ENCODE measurements at regions not wholly inside any gene's neighbourhood (a gene's known extent, or its start where the extent isn't known, plus 50 kb on each side); places are given as distances from the start of the nearest gene placed in this dataset.

DNA sequence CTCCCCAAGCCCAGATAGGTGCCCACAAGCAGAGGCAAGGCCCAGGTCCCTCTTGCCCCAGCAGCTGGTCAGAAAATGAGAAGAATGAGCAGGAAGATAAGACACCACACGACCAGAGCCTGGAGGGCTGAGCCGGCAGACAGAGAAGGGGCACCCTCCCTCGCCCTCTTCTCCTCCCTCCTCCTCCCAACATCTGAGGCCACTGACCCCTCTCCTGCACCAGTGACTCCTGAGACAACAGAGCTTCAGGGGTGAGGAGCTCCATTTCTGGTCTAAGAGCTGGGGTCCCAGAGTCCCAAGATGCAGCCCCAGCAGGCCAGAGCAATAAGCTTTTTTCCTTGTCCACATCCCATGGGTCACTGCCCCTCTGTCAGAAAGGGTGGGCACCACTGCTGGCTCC, 159.2 kb downstream of the TRIM29 start:
- TF ChIP-seq EZH2phosphoT487 (IDR thresholded peaks at IDR 0.05; ENCODE audit: borderline replicate concordance, low read length): no peak
- TF ChIP-seq, protein P1, sequence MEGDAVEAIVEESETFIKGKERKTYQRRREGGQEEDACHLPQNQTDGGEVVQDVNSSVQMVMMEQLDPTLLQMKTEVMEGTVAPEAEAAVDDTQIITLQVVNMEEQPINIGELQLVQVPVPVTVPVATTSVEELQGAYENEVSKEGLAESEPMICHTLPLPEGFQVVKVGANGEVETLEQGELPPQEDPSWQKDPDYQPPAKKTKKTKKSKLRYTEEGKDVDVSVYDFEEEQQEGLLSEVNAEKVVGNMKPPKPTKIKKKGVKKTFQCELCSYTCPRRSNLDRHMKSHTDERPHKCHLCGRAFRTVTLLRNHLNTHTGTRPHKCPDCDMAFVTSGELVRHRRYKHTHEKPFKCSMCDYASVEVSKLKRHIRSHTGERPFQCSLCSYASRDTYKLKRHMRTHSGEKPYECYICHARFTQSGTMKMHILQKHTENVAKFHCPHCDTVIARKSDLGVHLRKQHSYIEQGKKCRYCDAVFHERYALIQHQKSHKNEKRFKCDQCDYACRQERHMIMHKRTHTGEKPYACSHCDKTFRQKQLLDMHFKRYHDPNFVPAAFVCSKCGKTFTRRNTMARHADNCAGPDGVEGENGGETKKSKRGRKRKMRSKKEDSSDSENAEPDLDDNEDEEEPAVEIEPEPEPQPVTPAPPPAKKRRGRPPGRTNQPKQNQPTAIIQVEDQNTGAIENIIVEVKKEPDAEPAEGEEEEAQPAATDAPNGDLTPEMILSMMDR (IDR thresholded peaks at IDR 0.05; ENCODE audit: low read depth, low read length, poor library complexity, severe bottlenecking): no peak
- no peaks in the 10 kb centered on the region for H3F3A ChIP-seq (ENCODE audit: control insufficient read depth, insufficient read depth)
- no peak overlapping the region for H3K27ac ChIP-seq (ENCODE audit: low read depth, low read length)
- no peaks in the 10 kb centered on the region for H3K36me3 ChIP-seq (ENCODE audit: control insufficient read depth, low read length)
- no peaks in the 10 kb centered on the region; the same call in 1 of the 2 replicates for H3K27me3 ChIP-seq (ENCODE audit: control insufficient read depth, low read length)
- no peaks in the 10 kb centered on the region for H3K9me2 ChIP-seq (replicated peaks; ENCODE audit: control insufficient read depth, low read length)
- no peaks in the 10 kb centered on the region for H4K20me1 ChIP-seq (ENCODE audit: control insufficient read depth, insufficient read depth, low read depth, low read length)
- H3K4me3 ChIP-seq (ENCODE audit: low read length): no peak overlapping the region
- no peaks in the 10 kb centered on the region for H3K79me2 ChIP-seq (ENCODE audit: control insufficient read depth, low read length)
- no peak overlapping the region for H3K4me2 ChIP-seq (ENCODE audit: low read length)
- H3K9me3 ChIP-seq (ENCODE audit: control insufficient read depth, insufficient read depth, low read length): no peaks in the 10 kb centered on the region
- H3K4me1 ChIP-seq (ENCODE audit: control insufficient read depth, low read length): no peaks in the 10 kb centered on the region

DNA sequence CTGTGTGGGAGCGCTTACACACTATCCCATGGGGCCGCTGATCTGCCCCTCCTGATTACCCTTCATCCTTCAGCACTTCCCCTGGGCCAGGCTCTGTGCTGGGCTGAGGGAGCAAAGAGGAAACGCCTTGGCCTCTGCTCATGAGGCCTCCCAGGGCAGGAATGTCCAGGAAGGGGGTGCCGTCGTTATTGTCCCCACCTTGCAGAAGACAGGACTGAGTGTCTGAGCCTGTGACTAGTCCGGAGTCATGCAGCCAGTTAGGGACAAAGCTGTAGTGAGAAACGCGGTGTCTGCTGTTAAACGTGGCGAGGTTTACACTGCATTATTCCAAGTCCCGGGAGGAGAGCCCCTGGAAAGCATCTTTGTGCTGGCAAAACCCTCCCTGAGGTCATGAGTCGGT, 160.0 kb downstream of the TRIM29 start:
- no peak overlapping the region for H3K4me2 ChIP-seq (ENCODE audit: low read length)
- no peak overlapping the region for H3K27ac ChIP-seq (ENCODE audit: low read depth, low read length)
- TF ChIP-seq, protein P1 (IDR thresholded peaks at IDR 0.05; ENCODE audit: low read depth, low read length, poor library complexity, severe bottlenecking): no peak
- no peak for TF ChIP-seq EZH2phosphoT487 (IDR thresholded peaks at IDR 0.05; ENCODE audit: borderline replicate concordance, low read length)

DNA sequence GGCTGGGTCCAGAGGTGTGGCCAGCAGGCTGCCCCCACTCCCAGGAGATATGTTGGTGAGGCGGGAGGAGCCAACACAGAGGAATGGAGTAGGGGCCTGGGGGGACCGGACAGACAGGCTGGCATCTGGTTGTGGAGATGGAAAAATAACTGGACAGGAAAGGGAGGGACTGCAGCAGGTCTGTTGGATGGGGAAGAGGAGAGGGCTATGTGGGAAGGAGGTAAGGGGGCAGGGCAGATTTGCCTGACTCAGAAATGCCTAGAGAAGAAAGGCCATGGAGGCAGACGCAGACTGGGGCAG, 160.4 kb downstream of the TRIM29 start:
- Histone ChIP-seq H3F3A (ENCODE audit: control insufficient read depth, insufficient read depth) (no peaks in the 10 kb centered on the region), H3K9me3 (ENCODE audit: control insufficient read depth, insufficient read depth, low read length) (no peaks in the 10 kb centered on the region), H3K4me1 (ENCODE audit: control insufficient read depth, low read length) (no peaks in the 10 kb centered on the region), H3K79me2 (ENCODE audit: control insufficient read depth, low read length) (no peaks in the 10 kb centered on the region), H3K4me3 (ENCODE audit: low read length) (no peak overlapping the region), H3K4me2 (ENCODE audit: low read length) (no peak overlapping the region), H3K27me3 (ENCODE audit: control insufficient read depth, low read length) (no peaks in the 10 kb centered on the region; the same call in 1 of the 2 replicates), H3K36me3 (ENCODE audit: control insufficient read depth, low read length) (no peaks in the 10 kb centered on the region), H3K9me2 (replicated peaks; ENCODE audit: control insufficient read depth, low read length) (no peaks in the 10 kb centered on the region), H3K27ac (ENCODE audit: low read depth, low read length) (no peak overlapping the region), H4K20me1 (ENCODE audit: control insufficient read depth, insufficient read depth, low read depth, low read length) (no peaks in the 10 kb centered on the region)
- no peak for TF ChIP-seq EZH2phosphoT487 (IDR thresholded peaks at IDR 0.05; ENCODE audit: borderline replicate concordance, low read length)
- TF ChIP-seq, protein P1 (IDR thresholded peaks at IDR 0.05; ENCODE audit: low read depth, low read length, poor library complexity, severe bottlenecking): no peak

More for the DNA sequence above, 160.0 kb downstream of the TRIM29 start:
- Histone ChIP-seq H3K9me3 (ENCODE audit: control insufficient read depth, insufficient read depth, low read length) (no peaks in the 10 kb centered on the region), H3K36me3 (ENCODE audit: control insufficient read depth, low read length) (no peaks in the 10 kb centered on the region), H4K20me1 (ENCODE audit: control insufficient read depth, insufficient read depth, low read depth, low read length) (no peaks in the 10 kb centered on the region), H3K9me2 (replicated peaks; ENCODE audit: control insufficient read depth, low read length) (no peaks in the 10 kb centered on the region), H3K27me3 (ENCODE audit: control insufficient read depth, low read length) (no peaks in the 10 kb centered on the region; the same call in 1 of the 2 replicates), H3K4me1 (ENCODE audit: control insufficient read depth, low read length) (no peaks in the 10 kb centered on the region), H3K79me2 (ENCODE audit: control insufficient read depth, low read length) (no peaks in the 10 kb centered on the region), H3K4me3 (ENCODE audit: low read length) (no peak overlapping the region), H3F3A (ENCODE audit: control insufficient read depth, insufficient read depth) (no peaks in the 10 kb centered on the region)
